ENCODE measurements at regions not wholly inside any gene's neighbourhood (a gene's known extent, or its start where the extent isn't known, plus 50 kb on each side); places are given as distances from the start of the nearest gene placed in this dataset.

DNA sequence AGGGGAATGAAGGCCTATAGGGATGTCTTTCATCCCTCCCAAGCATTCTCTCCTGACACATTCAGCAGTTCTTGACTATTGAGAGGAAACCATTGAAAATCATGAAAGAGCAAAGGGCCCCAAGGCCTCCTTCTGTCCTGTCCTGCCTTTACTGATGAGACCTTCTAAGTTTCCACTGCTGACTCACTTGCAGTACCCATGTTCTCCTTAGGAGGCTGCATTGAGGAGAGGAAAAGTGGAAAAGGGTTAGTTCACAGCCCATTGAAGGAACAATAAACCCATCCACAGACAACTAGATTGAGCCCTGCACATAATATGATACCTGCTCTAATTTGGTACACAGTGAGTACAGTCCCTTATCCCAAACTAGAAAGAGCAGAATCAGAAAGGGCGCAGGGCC, 115.1 kb upstream of the PNPLA4 start:
- TF ChIP-seq GATA2 (IDR thresholded peaks at IDR 0.05; ENCODE audit: low read depth, low read length) (no peak), GATA3 (IDR thresholded peaks at IDR 0.05; ENCODE audit: low read depth, low read length) (no peak)
